ENCODE measurements at regions not wholly inside any gene's neighbourhood (a gene's known extent, or its start where the extent isn't known, plus 50 kb on each side); places are given as distances from the start of the nearest gene placed in this dataset.

DNA sequence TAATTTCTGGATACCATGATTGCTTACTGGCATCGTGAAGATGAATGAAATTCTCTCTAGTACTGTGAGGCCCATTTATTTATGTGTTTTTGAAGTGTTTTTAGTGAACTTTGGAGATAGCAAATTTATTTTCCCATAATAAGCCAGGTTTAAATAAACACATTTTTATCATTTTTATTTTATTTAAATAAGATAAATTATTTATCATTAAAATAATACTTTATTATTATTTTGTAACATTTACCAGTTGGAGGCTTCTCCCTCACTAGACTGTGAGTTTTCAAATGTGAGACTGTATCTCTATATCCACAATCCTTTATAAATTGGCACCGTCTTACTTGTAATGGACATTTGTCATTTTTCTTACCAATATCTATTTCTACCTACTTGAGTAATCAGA lies 351.7 kb downstream of the METTL15 start:
- Histone ChIP-seq H3K4me3 (ENCODE audit: low read depth, low read length) (no peak overlapping the region), H3K36me3 (no peaks in the 10 kb centered on the region), H3K9me3 (no peaks in the 10 kb centered on the region), H3K4me1 (no peaks in the 10 kb centered on the region), H3K27me3 (no peaks in the 10 kb centered on the region)
- DNase-seq, result no peak
- TF ChIP-seq, protein P1, sequence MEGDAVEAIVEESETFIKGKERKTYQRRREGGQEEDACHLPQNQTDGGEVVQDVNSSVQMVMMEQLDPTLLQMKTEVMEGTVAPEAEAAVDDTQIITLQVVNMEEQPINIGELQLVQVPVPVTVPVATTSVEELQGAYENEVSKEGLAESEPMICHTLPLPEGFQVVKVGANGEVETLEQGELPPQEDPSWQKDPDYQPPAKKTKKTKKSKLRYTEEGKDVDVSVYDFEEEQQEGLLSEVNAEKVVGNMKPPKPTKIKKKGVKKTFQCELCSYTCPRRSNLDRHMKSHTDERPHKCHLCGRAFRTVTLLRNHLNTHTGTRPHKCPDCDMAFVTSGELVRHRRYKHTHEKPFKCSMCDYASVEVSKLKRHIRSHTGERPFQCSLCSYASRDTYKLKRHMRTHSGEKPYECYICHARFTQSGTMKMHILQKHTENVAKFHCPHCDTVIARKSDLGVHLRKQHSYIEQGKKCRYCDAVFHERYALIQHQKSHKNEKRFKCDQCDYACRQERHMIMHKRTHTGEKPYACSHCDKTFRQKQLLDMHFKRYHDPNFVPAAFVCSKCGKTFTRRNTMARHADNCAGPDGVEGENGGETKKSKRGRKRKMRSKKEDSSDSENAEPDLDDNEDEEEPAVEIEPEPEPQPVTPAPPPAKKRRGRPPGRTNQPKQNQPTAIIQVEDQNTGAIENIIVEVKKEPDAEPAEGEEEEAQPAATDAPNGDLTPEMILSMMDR (IDR thresholded peaks at IDR 0.05; ENCODE audit: low read depth, low read length), result no peak

DNA sequence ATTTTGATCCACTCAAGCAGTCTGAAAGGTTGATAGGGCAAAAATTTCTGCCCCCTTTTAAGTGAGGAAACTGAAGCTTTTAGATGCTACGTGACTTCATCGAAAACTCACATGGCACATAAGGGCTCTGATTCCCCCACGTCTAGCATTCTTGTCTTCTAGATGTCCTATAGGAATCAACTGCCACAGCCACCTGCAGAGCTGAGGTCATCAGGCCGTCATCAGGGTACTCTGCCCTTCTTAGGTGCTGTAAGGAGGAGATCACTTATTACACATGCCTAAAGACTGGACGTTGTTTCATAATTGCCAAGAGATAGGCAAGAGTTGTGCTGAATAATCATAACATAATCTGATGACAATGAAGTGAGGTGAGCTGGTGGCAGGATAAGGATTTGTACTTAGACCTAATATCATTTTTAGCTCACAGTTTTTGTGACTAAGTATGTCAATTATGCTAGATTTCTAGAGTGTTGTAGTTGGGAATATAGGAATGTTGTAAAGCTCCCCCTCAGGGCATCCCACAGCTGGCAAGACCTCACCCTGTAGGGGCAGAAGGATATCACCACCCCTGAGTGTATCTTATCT lies 349.4 kb downstream of the METTL15 start:
- TF ChIP-seq, protein P1 (IDR thresholded peaks at IDR 0.05; ENCODE audit: low read depth, low read length), result no peak
- H3K9me3 ChIP-seq, result no peaks in the 10 kb centered on the region
- no peak for DNase-seq
- no peaks in the 10 kb centered on the region for H3K27me3 ChIP-seq
- no peak overlapping the region for H3K4me3 ChIP-seq (ENCODE audit: low read depth, low read length)
- no peaks in the 10 kb centered on the region for H3K4me1 ChIP-seq
- H3K36me3 ChIP-seq, result no peaks in the 10 kb centered on the region

DNA sequence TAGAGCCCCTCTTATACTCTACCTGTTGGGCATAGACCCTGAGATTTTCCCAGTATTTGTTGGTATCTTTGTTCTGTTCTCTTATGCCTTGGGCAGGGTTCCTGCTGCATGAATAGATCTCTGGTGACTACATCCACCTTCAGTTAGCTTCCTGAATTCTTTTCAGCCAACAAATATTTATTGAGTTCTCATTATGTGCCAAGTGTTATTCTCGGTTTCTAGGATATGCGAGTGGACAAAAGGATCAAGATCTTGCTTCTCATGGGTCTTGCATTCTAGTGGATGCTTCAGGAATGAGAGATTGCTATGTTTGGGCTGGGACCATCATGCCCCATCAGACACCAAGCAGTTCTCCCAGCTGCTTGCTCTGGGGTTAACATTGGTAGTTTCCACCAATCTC lies 340.0 kb downstream of the METTL15 start:
- H3K36me3 ChIP-seq, result no peaks in the 10 kb centered on the region
- no peaks in the 10 kb centered on the region for H3K4me1 ChIP-seq
- H3K4me3 ChIP-seq (ENCODE audit: low read depth, low read length), result no peak overlapping the region
- no peaks in the 10 kb centered on the region for H3K27me3 ChIP-seq
- no peak for DNase-seq
- H3K9me3 ChIP-seq, result no peaks in the 10 kb centered on the region
- TF ChIP-seq, protein P1 (IDR thresholded peaks at IDR 0.05; ENCODE audit: low read depth, low read length), result no peak

DNA sequence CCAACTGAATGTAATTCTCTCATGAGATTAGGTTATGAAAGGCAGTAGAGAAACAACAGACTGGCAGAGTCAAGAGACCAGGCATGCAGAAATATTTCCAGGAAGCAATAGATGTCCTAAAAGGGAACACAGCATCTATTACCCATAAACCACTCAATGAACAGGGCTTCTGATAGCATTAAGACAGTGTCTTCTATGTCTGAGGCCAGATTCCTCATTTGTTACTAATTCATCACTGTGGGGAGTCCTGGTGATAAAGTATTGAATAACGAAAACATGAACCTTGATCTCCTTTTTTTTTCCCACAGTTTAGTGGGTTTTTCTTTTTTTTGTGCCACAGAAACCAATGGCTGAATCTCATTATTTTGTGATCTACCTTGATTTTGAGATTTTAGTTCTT lies 339.0 kb downstream of the METTL15 start:
- no peaks in the 10 kb centered on the region for H3K4me1 ChIP-seq
- no peaks in the 10 kb centered on the region for H3K27me3 ChIP-seq
- no peaks in the 10 kb centered on the region for H3K36me3 ChIP-seq
- no peak overlapping the region for H3K4me3 ChIP-seq (ENCODE audit: low read depth, low read length)
- no peak for DNase-seq
- TF ChIP-seq, protein P1 (IDR thresholded peaks at IDR 0.05; ENCODE audit: low read depth, low read length), result no peak
- no peaks in the 10 kb centered on the region for H3K9me3 ChIP-seq

DNA sequence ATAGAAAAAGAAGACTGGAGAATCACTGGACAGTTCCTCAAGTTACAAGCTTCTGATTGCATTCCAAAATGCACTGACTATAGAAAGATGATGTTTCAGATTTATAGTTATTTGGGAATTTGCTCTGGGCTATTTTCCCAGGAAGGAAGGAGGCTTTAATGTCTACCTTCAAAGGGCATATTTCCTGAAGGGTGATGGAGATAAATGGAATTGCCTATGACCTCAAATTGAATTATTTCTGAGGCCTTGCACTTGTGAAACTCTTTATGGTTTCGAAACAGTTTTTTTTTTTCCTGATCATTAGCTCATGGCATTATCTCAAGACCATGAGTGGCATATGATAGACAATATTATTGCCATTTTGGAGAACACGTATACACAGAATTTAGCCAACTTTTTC lies 333.9 kb downstream of the METTL15 start:
- Histone ChIP-seq H3K9me3 (no peaks in the 10 kb centered on the region), H3K4me1 (no peaks in the 10 kb centered on the region), H3K4me3 (ENCODE audit: low read depth, low read length) (no peak overlapping the region), H3K36me3 (no peaks in the 10 kb centered on the region), H3K27me3 (no peaks in the 10 kb centered on the region)
- TF ChIP-seq, protein P1 (IDR thresholded peaks at IDR 0.05; ENCODE audit: low read depth, low read length), result no peak
- no peak for DNase-seq

DNA sequence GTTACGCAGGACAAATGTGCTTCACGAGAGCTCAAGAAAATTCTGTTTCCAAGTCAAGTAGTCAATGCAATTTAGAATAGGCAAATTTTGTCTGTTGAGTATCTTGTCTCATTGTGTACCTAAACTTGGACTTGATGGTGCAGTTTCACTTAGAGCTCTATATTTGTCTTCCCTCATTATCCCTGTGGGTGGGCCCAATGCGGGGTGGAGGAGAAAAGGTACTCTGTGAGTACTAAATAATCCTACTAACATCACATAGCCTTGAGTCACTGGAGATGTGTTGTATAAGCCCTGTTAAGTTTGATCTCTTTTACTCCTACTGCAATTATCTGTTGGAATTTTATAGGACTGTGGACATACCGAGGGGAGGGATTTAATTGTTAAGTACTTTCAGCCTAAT lies 331.2 kb downstream of the METTL15 start:
- no peaks in the 10 kb centered on the region for H3K36me3 ChIP-seq
- TF ChIP-seq, protein P1 (IDR thresholded peaks at IDR 0.05; ENCODE audit: low read depth, low read length), result no peak
- no peak overlapping the region for H3K4me3 ChIP-seq (ENCODE audit: low read depth, low read length)
- no peak for DNase-seq
- no peaks in the 10 kb centered on the region for H3K4me1 ChIP-seq
- no peaks in the 10 kb centered on the region for H3K27me3 ChIP-seq
- no peaks in the 10 kb centered on the region for H3K9me3 ChIP-seq

Data from BE2C (cell line).